Amniotic epithelial cell (primary cell): ENCODE measurements at regions not wholly inside any gene's neighbourhood (a gene's known extent, or its start where the extent isn't known, plus 50 kb on each side); places are given as distances from the start of the nearest gene placed in this dataset.
"Not testable (repeated sequence)": the region's sequence is repeated elsewhere in the genome, so short reads cannot be mapped to it uniquely, and the experiment has no call there.

Experiments used
- DNase-seq: peaks from one replicate; pipeline ENCODE4 v3.0.0-alpha.2; 2010; ENCODE audit warnings: low read depth

GRCh38 chr10:93127642-93128215 is 54.0 kb downstream of the CYP26A1 start:
- not testable (repeated sequence) for DNase-seq

GRCh38 chr10:93131986-93132385 is 58.3 kb downstream of the CYP26A1 start:
- DNase-seq: no peak

- no peak for DNase-seq
Observed at GRCh38 chr10:93138113-93138870, 64.6 kb downstream of the CYP26A1 start.

GRCh38 chr10:93139059-93139655 is 65.5 kb downstream of the CYP26A1 start:
- DNase-seq: peak; percentile 2

GRCh38 chr10:93142534-93142933 is 68.8 kb downstream of the CYP26A1 start:
- no peak for DNase-seq

GRCh38 chr10:93143281-93143680 is 69.6 kb downstream of the CYP26A1 start:
- DNase-seq: no peak

GRCh38 chr10:93146336-93146735 is 72.6 kb downstream of the CYP26A1 start:
- no peak for DNase-seq

- no peak for DNase-seq
Observed at GRCh38 chr10:93147281-93147680, 73.6 kb downstream of the CYP26A1 start.

- DNase-seq: no peak
Observed at GRCh38 chr10:93148476-93148875, 74.8 kb downstream of the CYP26A1 start.

- DNase-seq: peak; percentile 31
Observed at GRCh38 chr10:93149761-93150160, 76.1 kb downstream of the CYP26A1 start.

- peak; percentile 11 for DNase-seq
Observed at GRCh38 chr10:93150289-93150688, 76.6 kb downstream of the CYP26A1 start.

- no peak for DNase-seq
Observed at GRCh38 chr10:93150990-93151547, 77.4 kb downstream of the CYP26A1 start.

GRCh38 chr10:93152136-93152535 is 78.4 kb downstream of the CYP26A1 start:
- DNase-seq: peak; percentile 32

GRCh38 chr10:93154531-93154930 is 80.8 kb downstream of the CYP26A1 start:
- peak; percentile 7 for DNase-seq

- no peak for DNase-seq
Observed at GRCh38 chr10:93160140-93160539, 86.4 kb downstream of the CYP26A1 start.

GRCh38 chr10:93160829-93161228 is 87.1 kb downstream of the CYP26A1 start:
- DNase-seq: peak; percentile 7

GRCh38 chr10:93165367-93165766 is 91.7 kb downstream of the CYP26A1 start:
- DNase-seq: no peak

- no peak for DNase-seq
Observed at GRCh38 chr10:93166134-93166533, 92.4 kb downstream of the CYP26A1 start.

- no peak for DNase-seq
Observed at GRCh38 chr10:93171837-93172236, 98.1 kb downstream of the CYP26A1 start.

- DNase-seq: no peak
Observed at GRCh38 chr10:93173967-93174845, 100.5 kb downstream of the CYP26A1 start.

- DNase-seq: no peak
Observed at GRCh38 chr10:93175490-93175889, 101.8 kb downstream of the CYP26A1 start.

- DNase-seq: no peak
Observed at GRCh38 chr10:93177511-93177910, 103.8 kb downstream of the CYP26A1 start.
